ENCODE measurements at regions not wholly inside any gene's neighbourhood (a gene's known extent, or its start where the extent isn't known, plus 50 kb on each side); places are given as distances from the start of the nearest gene placed in this dataset.

DNA sequence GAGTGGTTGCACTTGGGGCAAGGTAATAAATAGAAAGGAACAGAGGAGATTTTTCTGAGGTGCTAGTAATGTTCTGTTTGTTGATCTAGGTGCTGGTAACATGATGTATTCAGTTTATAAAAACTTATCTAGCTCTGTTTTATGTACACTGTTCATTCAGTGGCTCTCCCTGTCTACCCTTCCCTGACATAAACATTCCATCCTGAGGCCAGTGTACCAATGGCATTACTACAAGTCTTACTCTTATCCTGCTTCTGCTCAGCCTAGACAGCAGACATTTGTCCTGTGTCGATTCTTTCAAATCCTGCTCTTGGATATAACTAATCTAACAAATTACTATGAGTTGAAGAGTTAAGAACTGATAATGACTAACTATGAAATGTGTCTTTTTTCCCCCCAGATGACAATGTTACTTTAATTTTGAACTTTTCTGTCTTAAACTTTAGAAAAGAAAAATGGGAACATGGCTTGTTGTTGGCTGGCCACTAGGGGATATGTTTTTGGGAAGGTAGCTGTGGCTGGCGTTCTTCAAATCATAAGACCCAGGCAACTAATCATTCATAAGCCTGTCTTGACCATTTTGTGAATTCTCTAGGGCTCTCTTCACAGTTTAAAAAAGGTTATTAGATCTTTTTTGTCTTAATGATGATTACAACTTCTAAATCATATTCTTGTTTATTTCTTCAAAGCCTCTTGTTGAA, 390.9 kb downstream of the PBX1 start:
- no peak for TF ChIP-seq FOXA1 (IDR thresholded peaks at IDR 0.05)
- TF ChIP-seq, protein P1, sequence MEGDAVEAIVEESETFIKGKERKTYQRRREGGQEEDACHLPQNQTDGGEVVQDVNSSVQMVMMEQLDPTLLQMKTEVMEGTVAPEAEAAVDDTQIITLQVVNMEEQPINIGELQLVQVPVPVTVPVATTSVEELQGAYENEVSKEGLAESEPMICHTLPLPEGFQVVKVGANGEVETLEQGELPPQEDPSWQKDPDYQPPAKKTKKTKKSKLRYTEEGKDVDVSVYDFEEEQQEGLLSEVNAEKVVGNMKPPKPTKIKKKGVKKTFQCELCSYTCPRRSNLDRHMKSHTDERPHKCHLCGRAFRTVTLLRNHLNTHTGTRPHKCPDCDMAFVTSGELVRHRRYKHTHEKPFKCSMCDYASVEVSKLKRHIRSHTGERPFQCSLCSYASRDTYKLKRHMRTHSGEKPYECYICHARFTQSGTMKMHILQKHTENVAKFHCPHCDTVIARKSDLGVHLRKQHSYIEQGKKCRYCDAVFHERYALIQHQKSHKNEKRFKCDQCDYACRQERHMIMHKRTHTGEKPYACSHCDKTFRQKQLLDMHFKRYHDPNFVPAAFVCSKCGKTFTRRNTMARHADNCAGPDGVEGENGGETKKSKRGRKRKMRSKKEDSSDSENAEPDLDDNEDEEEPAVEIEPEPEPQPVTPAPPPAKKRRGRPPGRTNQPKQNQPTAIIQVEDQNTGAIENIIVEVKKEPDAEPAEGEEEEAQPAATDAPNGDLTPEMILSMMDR (IDR thresholded peaks at IDR 0.05; ENCODE audit: low read depth, low read length, missing input control), result no peak
- no peak for TF ChIP-seq SP1 (IDR thresholded peaks at IDR 0.05)
- TF ChIP-seq RAD21 (IDR thresholded peaks at IDR 0.05), result no peak
- no peak for TF ChIP-seq EGR1 (IDR thresholded peaks at IDR 0.05; ENCODE audit: low read depth in 2 of 2)
- no peak for TF ChIP-seq TAF1 (conservative IDR thresholded peaks at IDR 0.05)
- TF ChIP-seq, protein P2, sequence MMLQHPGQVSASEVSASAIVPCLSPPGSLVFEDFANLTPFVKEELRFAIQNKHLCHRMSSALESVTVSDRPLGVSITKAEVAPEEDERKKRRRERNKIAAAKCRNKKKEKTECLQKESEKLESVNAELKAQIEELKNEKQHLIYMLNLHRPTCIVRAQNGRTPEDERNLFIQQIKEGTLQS (IDR thresholded peaks at IDR 0.05), result no peak
- no peak for TF ChIP-seq RXRA (IDR thresholded peaks at IDR 0.05)
- no peak for TF ChIP-seq FOXA2 (IDR thresholded peaks at IDR 0.05)
- no peak for TF ChIP-seq HNF4A (conservative IDR thresholded peaks at IDR 0.05)

Measured in liver (tissue), 3 donors.